Trophoblast cell (in vitro differentiated cells and primary cell): ENCODE measurements at regions not wholly inside any gene's neighbourhood (a gene's known extent, or its start where the extent isn't known, plus 50 kb on each side); places are given as distances from the start of the nearest gene placed in this dataset.

ENCODE experiments used
- DNase-seq, 2 donors: peaks; one replicate each; pipeline ENCODE4 v3.0.0-alpha.2; 2016
- H2AFZ ChIP-seq: 2 replicates; pipeline ENCODE4 v1.6.1; 2013; ENCODE audit warnings: low read length, moderate library complexity, mild to moderate bottlenecking; ENCODE audit not compliant: insufficient read depth, poor library complexity
- H2AK5ac ChIP-seq: 2 replicates; pipeline ENCODE4 v1.6.1; 2013; ENCODE audit warnings: mild to moderate bottlenecking, low read length
- H2BK120ac ChIP-seq: 2 replicates; pipeline ENCODE4 v1.6.1; 2013; ENCODE audit warnings: low read length, mild to moderate bottlenecking, moderate library complexity; ENCODE audit not compliant: insufficient read depth, poor library complexity
- H2BK12ac ChIP-seq: 2 replicates; pipeline ENCODE4 v1.6.1; 2013; ENCODE audit warnings: mild to moderate bottlenecking, low read length, moderate library complexity
- H2BK5ac ChIP-seq: 2 replicates; pipeline ENCODE4 v1.6.1; 2013; ENCODE audit warnings: low read length, low read depth, moderate library complexity, mild to moderate bottlenecking; ENCODE audit not compliant: poor library complexity
- H3K14ac ChIP-seq: 2 replicates; pipeline ENCODE4 v1.6.1; 2013; ENCODE audit warnings: mild to moderate bottlenecking, low read length
- H3K18ac ChIP-seq: 2 replicates; pipeline ENCODE4 v1.6.1; 2013; ENCODE audit warnings: mild to moderate bottlenecking, low read length
- H3K23ac ChIP-seq: 2 replicates; pipeline ENCODE4 v1.6.1; 2013; ENCODE audit warnings: low read length
- H3K27ac ChIP-seq: 2 replicates; pipeline ENCODE4 v1.5.1; 2013; ENCODE audit warnings: low read depth, mild to moderate bottlenecking, inconsistent platforms, low read length, moderate library complexity
- H3K27me3 ChIP-seq: 2 replicates; pipeline ENCODE4 v1.6.1; 2013; ENCODE audit warnings: inconsistent platforms, mild to moderate bottlenecking, low read length, moderate library complexity; ENCODE audit not compliant: insufficient read depth
- H3K36me3 ChIP-seq, 2 experiments: 1 replicate in 1 of 2; 2 replicates in 1 of 2; pipeline ENCODE4 v1.6.1; 2013; ENCODE audit warnings: low read length in 2 of 2, mild to moderate bottlenecking in 2 of 2, moderate library complexity in 1 of 2; ENCODE audit not compliant: insufficient read depth in 2 of 2, control insufficient read depth in 1 of 2
- H3K4ac ChIP-seq: 2 replicates; pipeline ENCODE4 v1.6.1; 2013; ENCODE audit warnings: low read depth, mild to moderate bottlenecking, low read length, moderate library complexity
- H3K4me1 ChIP-seq, 2 experiments: 1 replicate in 1 of 2; 2 replicates in 1 of 2; pipeline ENCODE4 v1.6.1; 2013; ENCODE audit warnings: low read length in 2 of 2, mild to moderate bottlenecking in 2 of 2, moderate library complexity in 1 of 2; ENCODE audit not compliant: insufficient read depth in 2 of 2, control insufficient read depth in 1 of 2
- H3K4me2 ChIP-seq: 2 replicates; pipeline ENCODE4 v1.6.1; 2013; ENCODE audit warnings: inconsistent platforms, mild to moderate bottlenecking, low read length, moderate library complexity
- H3K4me3 ChIP-seq: 2 replicates; pipeline ENCODE4 v1.5.1; 2013; ENCODE audit warnings: mild to moderate bottlenecking, low read depth, low read length, inconsistent platforms
- H3K79me1 ChIP-seq: one replicate; pipeline ENCODE4 v1.6.1; 2013; ENCODE audit warnings: low read length
- H3K79me2 ChIP-seq: 2 replicates; pipeline ENCODE4 v1.6.1; 2013; ENCODE audit warnings: low read length, mild to moderate bottlenecking; ENCODE audit not compliant: control insufficient read depth, insufficient read depth, poor library complexity
- H3K9ac ChIP-seq: 2 replicates; pipeline ENCODE4 v1.6.1; 2013; ENCODE audit warnings: mild to moderate bottlenecking, low read length
- H3K9me3 ChIP-seq: 2 replicates; pipeline ENCODE4 v1.6.1; 2013; ENCODE audit warnings: low read depth, mild to moderate bottlenecking, control low read depth, inconsistent platforms, low read length; ENCODE audit not compliant: insufficient read depth
- H4K12ac ChIP-seq: 2 replicates; pipeline ENCODE4 v1.6.1; 2013; ENCODE audit warnings: low read depth, mild to moderate bottlenecking, low read length, moderate library complexity
- H4K8ac ChIP-seq: 2 replicates; pipeline ENCODE4 v1.6.1; 2013; ENCODE audit warnings: low read depth, mild to moderate bottlenecking, low read length, moderate library complexity
- H4K91ac ChIP-seq: one replicate; pipeline ENCODE4 v1.6.1; 2013; ENCODE audit warnings: low read depth, mild to moderate bottlenecking, low read length, moderate library complexity
- WGBS: extraction: QIAGEN DNeasy Blood & Tissue Kit; methylation state at CpG from one replicate; pipeline ENCODE4 v1.1.7; 2013; ENCODE audit warnings: missing lambda C conversion rate; ENCODE audit not compliant: insufficient read length, insufficient coverage; ENCODE audit errors: extremely low coverage; 5-methylcytosine and 5-hydroxymethylcytosine counted together

GRCh38 chr11:70627219-70627618 is 228.9 kb downstream of the CTTN start:
- H3K4ac ChIP-seq: no peak overlapping the region
- H3K36me3 ChIP-seq: no peaks in the 10 kb centered on the region
- H3K23ac ChIP-seq: no peak overlapping the region
- no peak overlapping the region for H3K14ac ChIP-seq
- no peak overlapping the region for H4K12ac ChIP-seq
- DNase-seq: no peak
- no peak overlapping the region for H2AFZ ChIP-seq
- no peak overlapping the region for H2AK5ac ChIP-seq
- H3K9me3 ChIP-seq: no peaks in the 10 kb centered on the region
- H3K79me2 ChIP-seq: no peaks in the 10 kb centered on the region
- H3K9ac ChIP-seq: no peak overlapping the region
- peaks cover 0 to 3% of the 10 kb centered on the region in 2 experiments for H3K4me1 ChIP-seq
- no peak overlapping the region for H3K4me3 ChIP-seq
- WGBS: no CpG with 5 or more reads among the region's 8 CpGs
- no peak overlapping the region for H3K4me2 ChIP-seq
- no peaks in the 10 kb centered on the region for H3K27me3 ChIP-seq
- no peak overlapping the region for H4K91ac ChIP-seq
- H3K27ac ChIP-seq: no peak overlapping the region
- H3K79me1 ChIP-seq: no peaks in the 10 kb centered on the region
- H3K18ac ChIP-seq: no peak overlapping the region
- no peak overlapping the region for H2BK12ac ChIP-seq
- no peak overlapping the region for H2BK5ac ChIP-seq
- H4K8ac ChIP-seq: no peak overlapping the region
- H2BK120ac ChIP-seq: no peak overlapping the region

- peaks cover 0 to 3% of the 10 kb centered on the region in 2 experiments for H3K4me1 ChIP-seq
- H3K9ac ChIP-seq: no peak overlapping the region
- H3K79me1 ChIP-seq: no peaks in the 10 kb centered on the region
- DNase-seq: no peak
- H3K27me3 ChIP-seq: no peaks in the 10 kb centered on the region
- H3K4me3 ChIP-seq: no peak overlapping the region
- no peak overlapping the region for H3K18ac ChIP-seq
- H3K79me2 ChIP-seq: no peaks in the 10 kb centered on the region
- no peak overlapping the region for H2AK5ac ChIP-seq
- no peak overlapping the region for H3K4ac ChIP-seq
- no peak overlapping the region for H2BK5ac ChIP-seq
- H3K36me3 ChIP-seq: no peaks in the 10 kb centered on the region
- H3K4me2 ChIP-seq: no peak overlapping the region
- no peak overlapping the region for H4K91ac ChIP-seq
- no peak overlapping the region for H3K23ac ChIP-seq
- no peaks in the 10 kb centered on the region for H3K9me3 ChIP-seq
- H4K8ac ChIP-seq: no peak overlapping the region
- H2AFZ ChIP-seq: no peak overlapping the region
- WGBS: no CpG with 5 or more reads among the region's 19 CpGs
- H4K12ac ChIP-seq: no peak overlapping the region
- H3K27ac ChIP-seq: no peak overlapping the region
- H2BK12ac ChIP-seq: no peak overlapping the region
- no peak overlapping the region for H3K14ac ChIP-seq
- no peak overlapping the region for H2BK120ac ChIP-seq
These were observed 230.0 kb downstream of the CTTN start for GRCh38 chr11:70628176-70628854.

GRCh38 chr11:70628855-70629844 is 230.8 kb downstream of the CTTN start:
- Histone ChIP-seq H2BK12ac (no peak overlapping the region), H3K36me3 (no peaks in the 10 kb centered on the region), H3K27ac (no peak overlapping the region), H3K79me1 (no peaks in the 10 kb centered on the region), H3K79me2 (no peaks in the 10 kb centered on the region), H4K12ac (no peak overlapping the region), H2AK5ac (no peak overlapping the region), H3K18ac (no peak overlapping the region), H3K27me3 (no peaks in the 10 kb centered on the region), H3K4me3 (no peak overlapping the region), H4K91ac (no peak overlapping the region), H3K9ac (no peak overlapping the region), H3K14ac (no peak overlapping the region), H3K4me2 (no peak overlapping the region), H2BK5ac (no peak overlapping the region), H2BK120ac (no peak overlapping the region), H3K4me1 (peaks cover 0 to 3% of the 10 kb centered on the region in 2 experiments), H2AFZ (no peak overlapping the region), H3K4ac (no peak overlapping the region), H3K9me3 (no peaks in the 10 kb centered on the region), H3K23ac (no peak overlapping the region), H4K8ac (no peak overlapping the region)
- no peak for DNase-seq
- no CpG with 5 or more reads among the region's 30 CpGs for WGBS

- Histone ChIP-seq H2AFZ (no peak overlapping the region), H3K79me1 (no peaks in the 10 kb centered on the region), H3K36me3 (no peaks in the 10 kb centered on the region), H3K4me3 (no peak overlapping the region), H3K4ac (no peak overlapping the region), H3K14ac (no peak overlapping the region), H3K27me3 (no peaks in the 10 kb centered on the region), H3K27ac (no peak overlapping the region), H4K12ac (no peak overlapping the region), H3K4me1 (peaks cover 0 to 1% of the 10 kb centered on the region in 2 experiments), H3K9me3 (no peaks in the 10 kb centered on the region), H3K18ac (no peak overlapping the region), H4K91ac (no peak overlapping the region), H4K8ac (no peak overlapping the region), H3K23ac (no peak overlapping the region), H2AK5ac (no peak overlapping the region), H3K4me2 (no peak overlapping the region), H2BK120ac (no peak overlapping the region), H3K79me2 (no peaks in the 10 kb centered on the region), H3K9ac (no peak overlapping the region), H2BK12ac (no peak overlapping the region), H2BK5ac (no peak overlapping the region)
- no CpG with 5 or more reads among the region's 9 CpGs for WGBS
- DNase-seq: no peak
These were observed 231.7 kb downstream of the CTTN start for GRCh38 chr11:70630068-70630467.
